ENCODE measurements at regions not wholly inside any gene's neighbourhood (a gene's known extent, or its start where the extent isn't known, plus 50 kb on each side); places are given as distances from the start of the nearest gene placed in this dataset.

- no peak for TF ChIP-seq CTCF (IDR thresholded peaks at IDR 0.05; ENCODE audit: low read depth, low read length, missing control alignments)
- peaks cover 10% of the 10 kb centered on the region for H3K27me3 ChIP-seq (replicated peaks)
- no peak overlapping the region for H3K27ac ChIP-seq
- in situ Hi-C loops (cut with HindIII; ENCODE audit: low pct_ligation_motif_present, low sequenced_read_pairs) = no loop called here
- no peaks in the 10 kb centered on the region for H3K36me3 ChIP-seq (replicated peaks)
- no peak for DNase-seq
- no peak overlapping the region for H3K4me3 ChIP-seq (ENCODE audit: low read depth, low read length)
Observed at GRCh38 chr12:67074072-67074471, 195.1 kb upstream of the CAND1 start.

- peaks cover 4% of the 10 kb centered on the region for H3K27me3 ChIP-seq (replicated peaks)
- H3K27ac ChIP-seq = no peak overlapping the region
- H3K4me3 ChIP-seq (ENCODE audit: low read depth, low read length) = no peak overlapping the region
- in situ Hi-C loops (cut with HindIII; ENCODE audit: low pct_ligation_motif_present, low sequenced_read_pairs) = no loop called here
- no peak for TF ChIP-seq CTCF (IDR thresholded peaks at IDR 0.05; ENCODE audit: low read depth, low read length, missing control alignments)
- peak; percentile 23 for DNase-seq
- no peaks in the 10 kb centered on the region for H3K36me3 ChIP-seq (replicated peaks)
Observed at GRCh38 chr12:67077617-67078016, 191.5 kb upstream of the CAND1 start.

- Histone ChIP-seq H3K4me3 (ENCODE audit: low read depth, low read length) (no peak overlapping the region), H3K27me3 (replicated peaks) (peaks cover 4% of the 10 kb centered on the region), H3K36me3 (replicated peaks) (no peaks in the 10 kb centered on the region), H3K27ac (no peak overlapping the region)
- no peak for TF ChIP-seq CTCF (IDR thresholded peaks at IDR 0.05; ENCODE audit: low read depth, low read length, missing control alignments)
- DNase-seq = no peak
- in situ Hi-C loops (cut with HindIII; ENCODE audit: low pct_ligation_motif_present, low sequenced_read_pairs) = no loop called here
Observed at GRCh38 chr12:67078957-67079356, 190.2 kb upstream of the CAND1 start.

- no peaks in the 10 kb centered on the region for H3K36me3 ChIP-seq (replicated peaks)
- TF ChIP-seq CTCF (IDR thresholded peaks at IDR 0.05; ENCODE audit: low read depth, low read length, missing control alignments) = no peak
- no peak overlapping the region for H3K4me3 ChIP-seq (ENCODE audit: low read depth, low read length)
- DNase-seq = no peak
- H3K27me3 ChIP-seq (replicated peaks) = peaks cover 4% of the 10 kb centered on the region
- no peak overlapping the region for H3K27ac ChIP-seq
- in situ Hi-C loops (cut with HindIII; ENCODE audit: low pct_ligation_motif_present, low sequenced_read_pairs) = no loop called here
Observed at GRCh38 chr12:67080637-67081036, 188.5 kb upstream of the CAND1 start.

GRCh38 chr12:67082221-67082620 is 186.9 kb upstream of the CAND1 start:
- no peak for TF ChIP-seq CTCF (IDR thresholded peaks at IDR 0.05; ENCODE audit: low read depth, low read length, missing control alignments)
- Histone ChIP-seq H3K4me3 (ENCODE audit: low read depth, low read length) (no peak overlapping the region), H3K36me3 (replicated peaks) (no peaks in the 10 kb centered on the region), H3K27ac (no peak overlapping the region), H3K27me3 (replicated peaks) (peaks cover 2% of the 10 kb centered on the region)
- in situ Hi-C loops (cut with HindIII; ENCODE audit: low pct_ligation_motif_present, low sequenced_read_pairs) = no loop called here
- DNase-seq = no peak

GRCh38 chr12:67085699-67086098 is 183.5 kb upstream of the CAND1 start:
- no peak for TF ChIP-seq CTCF (IDR thresholded peaks at IDR 0.05; ENCODE audit: low read depth, low read length, missing control alignments)
- DNase-seq = no peak

More at GRCh38 chr12:67085699-67086098, 183.5 kb upstream of the CAND1 start:
- H3K36me3 ChIP-seq (replicated peaks) = no peaks in the 10 kb centered on the region
- no peak overlapping the region for H3K4me3 ChIP-seq (ENCODE audit: low read depth, low read length)
- no peak overlapping the region for H3K27ac ChIP-seq
- H3K27me3 ChIP-seq (replicated peaks) = no peaks in the 10 kb centered on the region
- in situ Hi-C loops (cut with HindIII; ENCODE audit: low pct_ligation_motif_present, low sequenced_read_pairs) = no loop called here

All from brain microvascular endothelial cell (primary cell).